Neural crest cell (in vitro differentiated cells): ENCODE measurements at regions not wholly inside any gene's neighbourhood (a gene's known extent, or its start where the extent isn't known, plus 50 kb on each side); places are given as distances from the start of the nearest gene placed in this dataset.

Experiments used
- DNase-seq: peaks from one replicate; pipeline ENCODE4 v3.0.0; 2021; ENCODE audit warnings: low read depth, mixed read lengths, low spot score
- H3K27ac Mint-ChIP-seq: one replicate; pipeline ENCODE4 v1.8.0; 2021; ENCODE audit warnings: mild to moderate bottlenecking, mixed read lengths; ENCODE audit not compliant: unreplicated experiment
- H3K27me3 Mint-ChIP-seq: 2 replicates; pipeline ENCODE4 v1.8.0; 2021; ENCODE audit warnings: low read depth, mild to moderate bottlenecking, mixed read lengths
- H3K36me3 Mint-ChIP-seq: 2 replicates; pipeline ENCODE4 v1.8.0; 2021; ENCODE audit warnings: low read depth, mild to moderate bottlenecking, mixed read lengths
- H3K4me1 Mint-ChIP-seq: 2 replicates; pipeline ENCODE4 v1.8.0; 2021; ENCODE audit warnings: mixed read lengths
- H3K4me3 Mint-ChIP-seq: one replicate; pipeline ENCODE4 v1.8.0; 2021; ENCODE audit warnings: mild to moderate bottlenecking, mixed read lengths
- H3K9me3 Mint-ChIP-seq: 2 replicates; pipeline ENCODE4 v1.8.0; 2021; ENCODE audit warnings: mixed read lengths
- TF ChIP-seq, protein P1 (sequence below): fragments of 200-600 bp; sonication (generic); conservative IDR thresholded peaks from 2 replicates; pipeline ENCODE4 v1.5.0; 2021; ENCODE audit warnings: antibody characterized with exemption, mild to moderate bottlenecking

GRCh38 chr14:66120402-66120801 lies 365.8 kb upstream of the CCDC196 start:
- H3K4me1 Mint-ChIP-seq: peaks cover 21% of the 10 kb centered on the region
- peaks cover 3% of the 10 kb centered on the region for H3K36me3 Mint-ChIP-seq
- peaks cover 12% of the 10 kb centered on the region for H3K9me3 Mint-ChIP-seq
- H3K27ac Mint-ChIP-seq: no peak overlapping the region
- TF ChIP-seq, protein P1, sequence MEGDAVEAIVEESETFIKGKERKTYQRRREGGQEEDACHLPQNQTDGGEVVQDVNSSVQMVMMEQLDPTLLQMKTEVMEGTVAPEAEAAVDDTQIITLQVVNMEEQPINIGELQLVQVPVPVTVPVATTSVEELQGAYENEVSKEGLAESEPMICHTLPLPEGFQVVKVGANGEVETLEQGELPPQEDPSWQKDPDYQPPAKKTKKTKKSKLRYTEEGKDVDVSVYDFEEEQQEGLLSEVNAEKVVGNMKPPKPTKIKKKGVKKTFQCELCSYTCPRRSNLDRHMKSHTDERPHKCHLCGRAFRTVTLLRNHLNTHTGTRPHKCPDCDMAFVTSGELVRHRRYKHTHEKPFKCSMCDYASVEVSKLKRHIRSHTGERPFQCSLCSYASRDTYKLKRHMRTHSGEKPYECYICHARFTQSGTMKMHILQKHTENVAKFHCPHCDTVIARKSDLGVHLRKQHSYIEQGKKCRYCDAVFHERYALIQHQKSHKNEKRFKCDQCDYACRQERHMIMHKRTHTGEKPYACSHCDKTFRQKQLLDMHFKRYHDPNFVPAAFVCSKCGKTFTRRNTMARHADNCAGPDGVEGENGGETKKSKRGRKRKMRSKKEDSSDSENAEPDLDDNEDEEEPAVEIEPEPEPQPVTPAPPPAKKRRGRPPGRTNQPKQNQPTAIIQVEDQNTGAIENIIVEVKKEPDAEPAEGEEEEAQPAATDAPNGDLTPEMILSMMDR: no peak
- no peak for DNase-seq
- H3K27me3 Mint-ChIP-seq: no peaks in the 10 kb centered on the region
- H3K4me3 Mint-ChIP-seq: no peak overlapping the region

DNA sequence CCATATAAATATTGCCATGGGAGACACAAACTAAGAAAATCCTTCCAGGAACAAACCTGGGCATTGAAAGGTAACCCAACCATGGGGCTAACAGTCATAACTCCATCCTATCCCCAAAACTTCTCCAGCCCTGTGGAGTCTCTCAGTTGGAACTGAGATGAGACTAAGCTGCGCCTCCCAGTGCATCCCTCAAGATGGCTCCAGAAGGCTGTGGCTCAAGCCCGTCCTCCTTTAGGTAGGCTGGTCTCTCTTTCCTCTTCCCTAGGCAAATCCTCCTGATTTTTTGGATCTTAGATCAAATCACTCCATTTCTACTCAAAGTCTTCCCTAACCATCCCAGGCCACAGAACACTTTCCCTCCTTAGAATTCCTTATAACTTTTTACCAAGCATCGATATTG lies 364.3 kb upstream of the CCDC196 start:
- Mint-ChIP-seq H3K36me3 (peaks cover 3% of the 10 kb centered on the region), H3K4me3 (no peak overlapping the region), H3K4me1 (peaks cover 7% of the 10 kb centered on the region), H3K27me3 (no peaks in the 10 kb centered on the region), H3K27ac (no peak overlapping the region), H3K9me3 (peaks cover 14% of the 10 kb centered on the region)
- TF ChIP-seq, protein P1: no peak
- no peak for DNase-seq

- TF ChIP-seq, protein P1: no peak
- no peak for DNase-seq
- Mint-ChIP-seq H3K4me1 (no peaks in the 10 kb centered on the region), H3K36me3 (no peaks in the 10 kb centered on the region), H3K9me3 (peaks cover 11% of the 10 kb centered on the region), H3K4me3 (no peak overlapping the region), H3K27ac (no peak overlapping the region), H3K27me3 (no peaks in the 10 kb centered on the region)
These were observed 356.9 kb upstream of the CCDC196 start for GRCh38 chr14:66129224-66129623.

DNA sequence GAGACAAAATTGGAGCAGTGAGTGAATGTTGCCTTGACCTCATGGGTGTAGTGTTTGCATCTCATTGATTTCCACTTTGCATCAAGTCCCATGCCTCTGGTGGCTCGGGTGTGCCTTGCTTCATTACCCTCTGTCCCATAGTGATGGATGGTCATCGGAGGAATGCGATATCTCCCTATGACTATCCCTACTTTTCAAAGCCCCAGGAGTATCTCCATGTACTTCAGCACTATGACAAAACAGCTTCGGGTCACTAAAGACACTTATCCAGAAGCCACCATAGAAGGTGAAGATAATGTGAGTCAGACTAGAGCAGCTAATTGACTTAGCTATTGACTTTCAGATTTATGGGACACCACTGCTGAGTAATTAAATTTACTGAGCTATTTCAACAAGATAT lies 355.1 kb upstream of the CCDC196 start:
- Mint-ChIP-seq H3K27me3 (no peaks in the 10 kb centered on the region), H3K4me1 (peaks cover 4% of the 10 kb centered on the region), H3K9me3 (peaks cover 6% of the 10 kb centered on the region), H3K36me3 (no peaks in the 10 kb centered on the region), H3K4me3 (no peak overlapping the region), H3K27ac (no peak overlapping the region)
- no peak for DNase-seq
- TF ChIP-seq, protein P1: no peak

DNA sequence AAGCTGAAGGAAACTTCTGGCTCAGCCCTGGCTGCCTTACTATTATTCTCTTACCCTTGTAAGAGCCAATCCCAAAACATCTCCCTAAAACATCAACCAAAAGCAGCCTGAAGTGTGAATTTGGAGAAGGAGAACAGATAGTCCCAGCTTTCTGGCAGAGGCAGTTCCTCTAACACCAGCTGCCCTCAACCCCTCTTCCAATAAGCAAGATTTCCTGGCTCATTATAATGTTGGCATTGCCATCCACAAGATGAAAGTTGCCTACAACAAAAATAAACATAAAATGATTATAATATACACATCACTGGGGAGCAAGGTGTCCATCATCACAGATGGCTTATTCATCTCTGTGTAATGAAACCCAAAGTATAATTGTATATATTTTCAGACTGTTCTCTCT lies 352.5 kb upstream of the CCDC196 start:
- TF ChIP-seq, protein P1: no peak
- H3K27me3 Mint-ChIP-seq: no peaks in the 10 kb centered on the region
- H3K4me1 Mint-ChIP-seq: peaks cover 4% of the 10 kb centered on the region
- no peak for DNase-seq
- H3K27ac Mint-ChIP-seq: no peak overlapping the region
- H3K4me3 Mint-ChIP-seq: no peak overlapping the region
- H3K9me3 Mint-ChIP-seq: no peaks in the 10 kb centered on the region
- no peaks in the 10 kb centered on the region for H3K36me3 Mint-ChIP-seq

DNA sequence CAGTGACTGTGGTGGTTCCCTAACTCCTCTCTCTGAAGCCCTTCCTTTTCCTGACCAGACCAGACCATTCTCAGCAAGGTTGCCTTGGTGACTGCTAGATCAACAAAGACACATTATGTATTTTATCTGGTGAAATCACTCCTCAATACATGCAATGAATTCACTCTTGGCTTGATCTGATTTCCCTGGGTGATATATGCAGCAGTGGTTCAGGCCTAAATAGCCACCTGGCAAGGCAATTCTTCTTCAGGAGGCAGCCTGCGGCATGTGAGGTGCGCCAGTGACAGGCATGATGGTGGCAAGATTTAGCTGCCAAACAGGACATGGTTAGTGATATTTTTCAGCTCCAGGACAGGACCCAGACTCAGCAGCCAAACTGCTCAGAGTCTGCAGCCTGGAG lies 350.3 kb upstream of the CCDC196 start:
- no peaks in the 10 kb centered on the region for H3K9me3 Mint-ChIP-seq
- TF ChIP-seq, protein P1: no peak

More for the DNA sequence above, 350.3 kb upstream of the CCDC196 start:
- no peaks in the 10 kb centered on the region for H3K36me3 Mint-ChIP-seq
- H3K4me3 Mint-ChIP-seq: no peak overlapping the region
- DNase-seq: no peak
- peaks cover 4% of the 10 kb centered on the region for H3K4me1 Mint-ChIP-seq
- H3K27me3 Mint-ChIP-seq: no peaks in the 10 kb centered on the region
- no peak overlapping the region for H3K27ac Mint-ChIP-seq
